Aorta (tissue), 5 donors: ENCODE measurements at regions not wholly inside any gene's neighbourhood (a gene's known extent, or its start where the extent isn't known, plus 50 kb on each side); places are given as distances from the start of the nearest gene placed in this dataset.
"Not testable (repeated sequence)": the region's sequence is repeated elsewhere in the genome, so short reads cannot be mapped to it uniquely, and the experiment has no call there.

Experiments used
- ATAC-seq: fragments of 200-7000 bp; cut with Tn5 transposase; one replicate; pipeline ENCODE4 v1.9.1; 2022; ENCODE audit warnings: moderate library complexity; ENCODE audit not compliant: low FRiP score
- DNase-seq, 2 donors: peaks; one replicate each; pipeline ENCODE4 v3.0.0-alpha.2; 2020
- H3K27ac ChIP-seq, 2 donors: one replicate each; pipeline ENCODE4 v1.5.1; 2013; ENCODE audit warnings: low read length in 2 of 2, mild to moderate bottlenecking in 2 of 2, moderate library complexity in 2 of 2, control low read depth in 1 of 2, inconsistent platforms in 1 of 2, low read depth in 1 of 2
- H3K27me3 ChIP-seq, 2 donors: one replicate each; pipeline ENCODE4 v1.6.1; 2013; ENCODE audit warnings: control low read depth in 1 of 2, low read length in 1 of 2, mild to moderate bottlenecking in 1 of 2, moderate library complexity in 1 of 2; ENCODE audit not compliant: insufficient read depth in 2 of 2, control insufficient read depth in 1 of 2
- H3K36me3 ChIP-seq, 2 donors: one replicate each; pipeline ENCODE4 v1.6.1; 2013; ENCODE audit warnings: control low read depth in 1 of 2, low read length in 1 of 2, mild to moderate bottlenecking in 1 of 2; ENCODE audit not compliant: insufficient read depth in 2 of 2, control insufficient read depth in 1 of 2
- H3K4me1 ChIP-seq, 2 donors: one replicate each; pipeline ENCODE4 v1.6.1; 2013; ENCODE audit warnings: low read length in 2 of 2, control low read depth in 1 of 2, mild to moderate bottlenecking in 1 of 2, moderate library complexity in 1 of 2; ENCODE audit not compliant: insufficient read depth in 2 of 2, control insufficient read depth in 1 of 2
- H3K4me3 ChIP-seq, 2 donors: one replicate each; pipeline ENCODE4 v1.5.1; 2013; ENCODE audit warnings: low read length in 2 of 2, control low read depth in 1 of 2, mild to moderate bottlenecking in 1 of 2
- H3K9me3 ChIP-seq: one replicate; pipeline ENCODE4 v1.6.1; 2013; ENCODE audit warnings: mild to moderate bottlenecking, low read length; ENCODE audit not compliant: control insufficient read depth
- WGBS, 2 donors: extraction: QIAGEN DNeasy Blood & Tissue Kit; methylation state at CpG; one replicate each; pipeline ENCODE4 v1.1.7; 2013; 5-methylcytosine and 5-hydroxymethylcytosine counted together
- intact Hi-C, 2 donors: fragments of 100-400 bp; cut with DNase I; formaldehyde crosslinking; loops; one replicate each; pipeline versions ENCODE4 v1.14.2 to v1.15.0; 2022
- donor health status: healthy with polysubstance abuse.
- donor health status: Bipolar disorder and iron deficiency.
- donor health status: DM: no; HTN: no; CAD: no.
- donor health status: DM: no; HTN: no; CAD: no.
- donor health status: DM: yes; HTN: yes; CAD: no.

GRCh38 chr2:234702731-234703225 is 205.9 kb upstream of the ARL4C start:
- Histone ChIP-seq H3K27ac (no peak overlapping the region), H3K4me1 (no peaks in the 10 kb centered on the region), H3K4me3 (no peak overlapping the region), H3K36me3 (no peaks in the 10 kb centered on the region), H3K27me3 (no peaks in the 10 kb centered on the region), H3K9me3 (no peaks in the 10 kb centered on the region)
- intact Hi-C loops = no loop called here
- WGBS, 2 donors = 70 to 76% methylated on average over 12 of the region's 12 CpGs
- no peak for ATAC-seq
- DNase-seq = no peak

DNA sequence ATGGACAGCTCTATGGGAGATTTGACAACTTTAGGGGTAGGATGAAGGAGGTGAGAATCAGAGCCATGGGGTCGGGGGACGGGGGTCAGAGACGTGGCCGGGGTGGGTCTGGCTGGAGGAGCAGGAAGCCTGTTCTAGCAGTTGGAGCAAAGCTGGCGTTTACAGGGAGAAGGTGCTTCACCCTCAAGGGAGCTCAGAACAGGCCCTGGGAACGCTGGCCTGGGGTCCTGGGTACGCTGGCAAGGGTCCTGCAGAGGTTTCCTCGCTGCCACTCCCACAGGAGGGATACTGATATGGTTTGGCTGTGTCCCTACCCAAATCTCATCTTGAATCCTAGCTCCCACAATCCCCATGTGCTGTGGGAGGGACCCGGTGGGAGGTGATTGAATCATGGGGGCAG is 205.0 kb upstream of the ARL4C start:
- WGBS, 2 donors = 86 to 87% methylated on average over 9 of the region's 9 CpGs
- intact Hi-C loops = no loop called here
- Histone ChIP-seq H3K4me3 (no peak overlapping the region), H3K27ac (no peak overlapping the region), H3K27me3 (no peaks in the 10 kb centered on the region), H3K4me1 (no peaks in the 10 kb centered on the region), H3K9me3 (peaks cover 2% of the 10 kb centered on the region), H3K36me3 (no peaks in the 10 kb centered on the region)
- DNase-seq = no peak
- no peak for ATAC-seq

- H3K9me3 ChIP-seq = peaks cover 2% of the 10 kb centered on the region
- H3K4me1 ChIP-seq = no peaks in the 10 kb centered on the region
- H3K27ac ChIP-seq = no peak overlapping the region
- intact Hi-C loops = no loop called here
- no peak overlapping the region for H3K4me3 ChIP-seq
- H3K36me3 ChIP-seq = no peaks in the 10 kb centered on the region
- H3K27me3 ChIP-seq = no peaks in the 10 kb centered on the region
- DNase-seq (no peak), ATAC-seq (no peak)
- 93 to 97% methylated on average over 6 of the region's 6 CpGs for WGBS, 2 donors
Measured at GRCh38 chr2:234701421-234701820, 204.5 kb upstream of the ARL4C start.

GRCh38 chr2:234699456-234699855 is 202.6 kb upstream of the ARL4C start:
- no peak for ATAC-seq
- no peak overlapping the region for H3K4me3 ChIP-seq
- intact Hi-C loops = no loop called here

GRCh38 chr2:234697300-234697876 is 200.5 kb upstream of the ARL4C start:
- H3K27ac ChIP-seq, H3K27me3 ChIP-seq, H3K4me3 ChIP-seq, H3K9me3 ChIP-seq, ATAC-seq, H3K4me1 ChIP-seq, H3K36me3 ChIP-seq, DNase-seq, intact Hi-C loops: not testable (repeated sequence)

More at GRCh38 chr2:234699456-234699855, 202.6 kb upstream of the ARL4C start:
- H3K27me3 ChIP-seq = no peaks in the 10 kb centered on the region
- H3K36me3 ChIP-seq = no peaks in the 10 kb centered on the region
- WGBS, 2 donors = 96 to 100% methylated on average over 4 of the region's 4 CpGs
- no peak for DNase-seq
- no peaks in the 10 kb centered on the region for H3K4me1 ChIP-seq
- H3K9me3 ChIP-seq = peaks cover 2% of the 10 kb centered on the region
- no peak overlapping the region for H3K27ac ChIP-seq

GRCh38 chr2:234695981-234696380 is 199.1 kb upstream of the ARL4C start:
- Histone ChIP-seq H3K4me1 (peaks cover 0 to 2% of the 10 kb centered on the region in 2 donors), H3K9me3 (peaks cover 2% of the 10 kb centered on the region), H3K27ac (no peak overlapping the region), H3K4me3 (no peak overlapping the region), H3K36me3 (no peaks in the 10 kb centered on the region), H3K27me3 (no peaks in the 10 kb centered on the region)
- ATAC-seq (no peak), DNase-seq (no peak)
- WGBS, 2 donors = 82% methylated on average over 2 of the region's 2 CpGs
- intact Hi-C loops = no loop called here

DNA sequence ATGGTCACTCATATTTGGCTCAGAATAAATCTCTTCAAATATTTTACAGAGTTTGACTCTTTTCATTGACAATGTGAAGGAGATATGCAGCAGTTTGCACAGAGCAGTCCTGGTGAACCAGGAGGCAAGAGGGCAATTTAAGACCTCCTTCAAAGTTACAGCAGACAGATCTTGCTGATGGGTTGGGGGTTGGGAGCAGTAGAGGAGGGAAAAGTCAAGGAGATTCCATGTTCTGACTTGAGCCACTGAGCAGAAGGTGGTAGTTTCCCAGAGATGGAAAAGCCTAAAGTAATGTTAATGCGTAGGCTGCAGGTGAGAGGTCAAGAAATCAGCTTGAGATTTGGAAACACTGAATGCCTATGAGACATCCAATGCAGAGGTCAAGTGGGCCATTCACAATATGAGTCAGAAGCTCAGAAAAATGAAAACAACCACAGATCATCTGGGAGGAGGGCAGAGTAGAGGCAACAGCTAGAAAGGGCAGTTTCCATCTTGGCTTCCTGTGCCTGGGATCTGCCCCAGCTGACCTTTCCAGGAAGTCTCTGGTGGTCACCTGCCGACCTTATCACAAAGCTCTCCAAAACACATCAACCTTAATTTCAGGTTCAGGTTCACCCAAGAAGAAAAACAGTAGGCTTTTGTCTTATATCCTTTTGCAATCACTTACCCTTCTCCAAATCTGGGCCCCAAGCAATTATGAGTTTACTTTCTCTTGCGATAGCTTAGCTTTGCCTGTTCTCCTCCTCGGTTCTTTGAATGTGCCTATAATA is 197.5 kb upstream of the ARL4C start:
- 94 to 98% methylated on average over 4 of the region's 4 CpGs for WGBS, 2 donors
- peaks cover 2% of the 10 kb centered on the region for H3K9me3 ChIP-seq
- H3K4me1 ChIP-seq = peaks cover 0 to 8% of the 10 kb centered on the region in 2 donors
- no peak overlapping the region for H3K4me3 ChIP-seq
- no peaks in the 10 kb centered on the region for H3K36me3 ChIP-seq
- H3K27ac ChIP-seq = no peak overlapping the region
- no peak for DNase-seq
- no peaks in the 10 kb centered on the region for H3K27me3 ChIP-seq
- intact Hi-C loops = no loop called here
- no peak for ATAC-seq

- DNase-seq, H3K9me3 ChIP-seq, H3K27me3 ChIP-seq, H3K27ac ChIP-seq, intact Hi-C loops, ATAC-seq, H3K36me3 ChIP-seq, H3K4me1 ChIP-seq, H3K4me3 ChIP-seq: not testable (repeated sequence)
- 93 to 95% methylated on average over 2 of the region's 2 CpGs for WGBS, 2 donors
Measured at GRCh38 chr2:234693681-234694190, 196.9 kb upstream of the ARL4C start.

DNA sequence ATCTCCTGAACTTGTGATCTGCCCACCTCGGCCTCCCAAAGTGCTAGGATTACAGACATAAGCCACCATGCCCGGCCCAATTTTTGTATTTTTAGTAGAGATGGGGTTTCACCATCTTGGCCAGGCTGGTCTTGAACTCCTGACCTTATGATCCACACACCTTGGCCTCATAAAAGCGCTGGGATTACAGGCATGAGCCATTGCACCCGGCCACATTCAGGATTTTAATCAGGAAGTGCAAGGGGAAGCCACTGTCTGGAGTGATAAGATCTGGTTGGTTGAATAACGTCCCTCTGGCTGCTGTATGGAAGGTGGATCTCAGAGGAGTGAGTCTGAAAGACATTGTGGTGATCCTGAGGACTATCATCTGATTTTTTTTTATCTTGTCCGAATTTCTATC is 196.3 kb upstream of the ARL4C start:
- ATAC-seq, H3K27me3 ChIP-seq, intact Hi-C loops, H3K9me3 ChIP-seq, H3K27ac ChIP-seq, H3K36me3 ChIP-seq, H3K4me3 ChIP-seq, DNase-seq, H3K4me1 ChIP-seq: not testable (repeated sequence)
- 93 to 95% methylated on average over 6 of the region's 6 CpGs for WGBS, 2 donors
